ENCODE measurements at regions not wholly inside any gene's neighbourhood (a gene's known extent, or its start where the extent isn't known, plus 50 kb on each side); places are given as distances from the start of the nearest gene placed in this dataset.

DNA sequence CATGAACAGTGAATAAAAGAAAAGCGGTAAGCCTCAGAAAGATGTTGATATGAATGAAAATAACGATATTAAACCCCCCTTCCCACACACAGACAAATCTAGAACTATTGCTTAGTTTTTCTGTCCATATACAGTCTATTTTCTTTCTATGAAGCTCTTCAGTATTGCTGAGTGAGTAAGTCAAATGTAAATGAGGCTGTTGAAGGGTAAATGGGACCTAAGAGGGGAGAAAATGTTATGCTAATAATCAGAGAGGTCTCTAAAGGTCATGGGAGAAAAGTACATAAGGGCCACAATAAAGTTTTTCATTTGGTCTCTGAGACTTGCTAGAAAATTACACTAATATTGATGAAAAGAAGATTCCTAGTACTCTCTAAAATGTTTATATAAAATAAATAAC is 56.2 kb downstream of the PABPC4L start:
- no peak for TF ChIP-seq POLR2A (IDR thresholded peaks at IDR 0.05)
- TF ChIP-seq, protein P1, sequence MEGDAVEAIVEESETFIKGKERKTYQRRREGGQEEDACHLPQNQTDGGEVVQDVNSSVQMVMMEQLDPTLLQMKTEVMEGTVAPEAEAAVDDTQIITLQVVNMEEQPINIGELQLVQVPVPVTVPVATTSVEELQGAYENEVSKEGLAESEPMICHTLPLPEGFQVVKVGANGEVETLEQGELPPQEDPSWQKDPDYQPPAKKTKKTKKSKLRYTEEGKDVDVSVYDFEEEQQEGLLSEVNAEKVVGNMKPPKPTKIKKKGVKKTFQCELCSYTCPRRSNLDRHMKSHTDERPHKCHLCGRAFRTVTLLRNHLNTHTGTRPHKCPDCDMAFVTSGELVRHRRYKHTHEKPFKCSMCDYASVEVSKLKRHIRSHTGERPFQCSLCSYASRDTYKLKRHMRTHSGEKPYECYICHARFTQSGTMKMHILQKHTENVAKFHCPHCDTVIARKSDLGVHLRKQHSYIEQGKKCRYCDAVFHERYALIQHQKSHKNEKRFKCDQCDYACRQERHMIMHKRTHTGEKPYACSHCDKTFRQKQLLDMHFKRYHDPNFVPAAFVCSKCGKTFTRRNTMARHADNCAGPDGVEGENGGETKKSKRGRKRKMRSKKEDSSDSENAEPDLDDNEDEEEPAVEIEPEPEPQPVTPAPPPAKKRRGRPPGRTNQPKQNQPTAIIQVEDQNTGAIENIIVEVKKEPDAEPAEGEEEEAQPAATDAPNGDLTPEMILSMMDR (IDR thresholded peaks at IDR 0.05): no peak
